Karpas-422 (cell line): ENCODE measurements at regions not wholly inside any gene's neighbourhood (a gene's known extent, or its start where the extent isn't known, plus 50 kb on each side); places are given as distances from the start of the nearest gene placed in this dataset.
"Not testable (repeated sequence)": the region's sequence is repeated elsewhere in the genome, so short reads cannot be mapped to it uniquely, and the experiment has no call there.

Experiments used
- DNase-seq: peaks from one replicate; pipeline ENCODE4 v3.0.0-alpha.2; 2015
- H2AFZ ChIP-seq: fragments of 200-600 bp; sonication (generic); 2 replicates; pipeline ENCODE4 v1.6.1; 2014; ENCODE audit warnings: antibody characterized with exemption, low read length, mixed read lengths
- H3K27ac ChIP-seq: fragments of 200-600 bp; sonication (generic); 2 replicates; pipeline ENCODE4 v1.5.1; 2014; ENCODE audit warnings: mild to moderate bottlenecking, low read length, moderate library complexity
- H3K27me3 ChIP-seq: fragments of 200-600 bp; sonication (generic); 2 replicates; pipeline ENCODE4 v1.6.1; 2014; ENCODE audit warnings: low read length, mixed read lengths
- H3K36me3 ChIP-seq: fragments of 200-600 bp; sonication (generic); 2 replicates; pipeline ENCODE4 v1.6.1; 2014; ENCODE audit warnings: low read length, mixed read lengths; ENCODE audit not compliant: insufficient read depth
- H3K4me1 ChIP-seq: fragments of 200-600 bp; sonication (generic); 2 replicates; pipeline ENCODE4 v1.6.1; 2014; ENCODE audit warnings: mild to moderate bottlenecking, low read length, mixed read lengths
- H3K4me2 ChIP-seq: fragments of 200-600 bp; sonication (generic); 2 replicates; pipeline ENCODE4 v1.6.1; 2014; ENCODE audit warnings: low read length, low read depth, mild to moderate bottlenecking; ENCODE audit not compliant: poor library complexity, severe bottlenecking
- H3K4me3 ChIP-seq: fragments of 200-600 bp; sonication (generic); 2 replicates; pipeline ENCODE4 v1.5.1; 2014; ENCODE audit warnings: mild to moderate bottlenecking, antibody characterized with exemption, low read length, mixed read lengths
- H3K79me2 ChIP-seq: fragments of 200-600 bp; sonication (generic); 2 replicates; pipeline ENCODE4 v1.6.1; 2014; ENCODE audit warnings: mild to moderate bottlenecking, low read length, mixed read lengths
- H3K9ac ChIP-seq: fragments of 200-600 bp; sonication (generic); 2 replicates; pipeline ENCODE4 v1.6.0; 2014; ENCODE audit warnings: low read length
- H3K9me2 ChIP-seq: fragments of 200-600 bp; sonication (generic), shearing (Covaris generic); replicated peaks from 2 replicates; pipeline ENCODE4 v1.6.0; 2014; ENCODE audit warnings: mild to moderate bottlenecking, low read length, moderate library complexity; ENCODE audit not compliant: insufficient read depth
- H3K9me3 ChIP-seq: fragments of 300-700, 200-600 bp; sonication (generic); 2 replicates; pipeline ENCODE4 v1.6.1; 2014; ENCODE audit warnings: low read length, mixed read lengths
- H4K20me1 ChIP-seq: fragments of 200-600 bp; sonication (generic); 2 replicates; pipeline ENCODE4 v1.6.1; 2014; ENCODE audit warnings: mild to moderate bottlenecking, antibody characterized with exemption, low read length, low read depth; ENCODE audit not compliant: insufficient read depth

- not testable (repeated sequence) for H3K9me2 ChIP-seq, H3K9ac ChIP-seq, H3K36me3 ChIP-seq, H3K4me3 ChIP-seq, H3K4me2 ChIP-seq, DNase-seq, H3K79me2 ChIP-seq, H4K20me1 ChIP-seq, H3K27ac ChIP-seq, H2AFZ ChIP-seq, H3K9me3 ChIP-seq, H3K27me3 ChIP-seq, H3K4me1 ChIP-seq
Measured at GRCh38 chr2:41210030-41210429, 758.1 kb upstream of the SLC8A1 start.

GRCh38 chr2:41216978-41217377, 765.1 kb upstream of the SLC8A1 start:
- Histone ChIP-seq H3K36me3 (no peaks in the 10 kb centered on the region), H3K79me2 (no peaks in the 10 kb centered on the region), H3K4me3 (no peak overlapping the region), H3K9me3 (no peaks in the 10 kb centered on the region), H3K9ac (no peak overlapping the region), H2AFZ (no peak overlapping the region), H3K27me3 (no peaks in the 10 kb centered on the region), H3K27ac (no peak overlapping the region), H3K4me2 (no peak overlapping the region), H3K9me2 (no peaks in the 10 kb centered on the region), H4K20me1 (no peaks in the 10 kb centered on the region), H3K4me1 (no peaks in the 10 kb centered on the region)
- no peak for DNase-seq

GRCh38 chr2:41222593-41222992, 770.7 kb upstream of the SLC8A1 start:
- Histone ChIP-seq H3K9me3 (no peaks in the 10 kb centered on the region), H3K27me3 (no peaks in the 10 kb centered on the region), H3K9me2 (no peaks in the 10 kb centered on the region), H3K4me1 (no peaks in the 10 kb centered on the region), H4K20me1 (no peaks in the 10 kb centered on the region), H3K36me3 (no peaks in the 10 kb centered on the region), H2AFZ (no peak overlapping the region), H3K4me2 (no peak overlapping the region), H3K4me3 (no peak overlapping the region), H3K27ac (no peak overlapping the region), H3K9ac (no peak overlapping the region), H3K79me2 (no peaks in the 10 kb centered on the region)
- no peak for DNase-seq

GRCh38 chr2:41234093-41234492, 782.2 kb upstream of the SLC8A1 start:
- Histone ChIP-seq H3K4me1 (no peaks in the 10 kb centered on the region), H4K20me1 (no peaks in the 10 kb centered on the region), H3K79me2 (no peaks in the 10 kb centered on the region), H3K9ac (no peak overlapping the region), H2AFZ (no peak overlapping the region), H3K27ac (no peak overlapping the region), H3K9me2 (no peaks in the 10 kb centered on the region), H3K27me3 (no peaks in the 10 kb centered on the region), H3K36me3 (no peaks in the 10 kb centered on the region), H3K9me3 (no peaks in the 10 kb centered on the region), H3K4me2 (no peak overlapping the region), H3K4me3 (no peak overlapping the region)
- no peak for DNase-seq

GRCh38 chr2:41241325-41242000, 789.6 kb upstream of the SLC8A1 start:
- Histone ChIP-seq H3K36me3 (no peaks in the 10 kb centered on the region), H3K27me3 (no peaks in the 10 kb centered on the region), H3K9me3 (no peaks in the 10 kb centered on the region), H3K9me2 (no peaks in the 10 kb centered on the region), H4K20me1 (no peaks in the 10 kb centered on the region), H3K27ac (no peak overlapping the region), H3K79me2 (no peaks in the 10 kb centered on the region), H3K4me3 (no peak overlapping the region), H3K4me1 (peaks cover 8% of the 10 kb centered on the region; the same call in 1 of the 2 replicates), H3K4me2 (no peak overlapping the region), H2AFZ (no peak overlapping the region), H3K9ac (no peak overlapping the region)
- DNase-seq: no peak

- no peak overlapping the region for H3K4me3 ChIP-seq
- 0 out of 2 replicates have a peak, but pooled peaks cover 3% of the 10 kb centered on the region for H3K27me3 ChIP-seq
- no peak overlapping the region for H3K9ac ChIP-seq
- no peak overlapping the region for H2AFZ ChIP-seq
- no peak for DNase-seq
- no peak overlapping the region for H3K27ac ChIP-seq
- no peaks in the 10 kb centered on the region for H3K36me3 ChIP-seq
- no peaks in the 10 kb centered on the region for H4K20me1 ChIP-seq
- H3K9me2 ChIP-seq: no peaks in the 10 kb centered on the region
- peaks cover 8% of the 10 kb centered on the region; the same call in 1 of the 2 replicates for H3K4me1 ChIP-seq
- no peaks in the 10 kb centered on the region for H3K79me2 ChIP-seq
- no peaks in the 10 kb centered on the region for H3K9me3 ChIP-seq
- no peak overlapping the region for H3K4me2 ChIP-seq
Measured at GRCh38 chr2:41242001-41242331, 790.1 kb upstream of the SLC8A1 start.

GRCh38 chr2:41267929-41268659, 779.7 kb upstream of the PKDCC start:
- Histone ChIP-seq H3K36me3 (no peaks in the 10 kb centered on the region), H3K4me1 (no peaks in the 10 kb centered on the region), H3K9ac (no peak overlapping the region), H3K27ac (no peak overlapping the region), H3K4me2 (no peak overlapping the region), H3K79me2 (no peaks in the 10 kb centered on the region), H3K9me3 (no peaks in the 10 kb centered on the region), H3K27me3 (no peaks in the 10 kb centered on the region), H3K4me3 (no peak overlapping the region), H3K9me2 (no peaks in the 10 kb centered on the region), H2AFZ (no peak overlapping the region), H4K20me1 (no peaks in the 10 kb centered on the region)
- no peak for DNase-seq

- H3K27me3 ChIP-seq: no peaks in the 10 kb centered on the region
Measured at GRCh38 chr2:41283079-41283775, 764.6 kb upstream of the PKDCC start.

More at GRCh38 chr2:41283079-41283775, 764.6 kb upstream of the PKDCC start:
- H2AFZ ChIP-seq: no peak overlapping the region
- no peak for DNase-seq
- no peaks in the 10 kb centered on the region for H3K79me2 ChIP-seq
- no peaks in the 10 kb centered on the region for H3K4me1 ChIP-seq
- no peak overlapping the region for H3K27ac ChIP-seq
- H3K9me2 ChIP-seq: no peaks in the 10 kb centered on the region
- H4K20me1 ChIP-seq: no peaks in the 10 kb centered on the region
- no peaks in the 10 kb centered on the region for H3K9me3 ChIP-seq
- H3K9ac ChIP-seq: no peak overlapping the region
- H3K36me3 ChIP-seq: no peaks in the 10 kb centered on the region
- no peak overlapping the region for H3K4me3 ChIP-seq
- no peak overlapping the region for H3K4me2 ChIP-seq
